PC-3 (cell line): ENCODE measurements at regions not wholly inside any gene's neighbourhood (a gene's known extent, or its start where the extent isn't known, plus 50 kb on each side); places are given as distances from the start of the nearest gene placed in this dataset.

Experiments
- ATAC-seq: fragments of 200-7000 bp; cut with Tn5 transposase; 2 replicates; pipeline ENCODE4 v1.9.1; 2020; ENCODE audit warnings: mild to moderate bottlenecking, moderate library complexity
- BruUV-seq: library from RNA; stranded (reverse); fragments of 400-500 nt; replicated peaks from 2 replicates; lab custom pipeline; 2021; lab: Mats Ljungman, UMichigan
- CTCF ChIA-PET: fragments of 300-600 bp; sonication (Branson Sonifier 250); formaldehyde crosslinking; loops from one replicate; lab custom pipeline; 2022; ENCODE audit warnings: antibody characterized with exemption; lab: Charles Lee
- POLR2A ChIA-PET: fragments of 300-600 bp; sonication (Branson Sonifier 250); formaldehyde crosslinking; loops from one replicate; lab custom pipeline; 2022; ENCODE audit warnings: antibody characterized with exemption; ENCODE audit not compliant: unreplicated experiment; lab: Charles Lee
- DNase-seq: peaks from one replicate; pipeline ENCODE4 v3.0.0-alpha.2; 2015
- H2AFZ ChIP-seq: fragments of 300-600 bp; sonication (generic); 2 replicates; pipeline ENCODE4 v1.6.0; 2016; ENCODE audit warnings: antibody characterized with exemption, low read length
- H3F3A ChIP-seq: fragments of 300-600 bp; sonication (generic); one replicate; pipeline ENCODE4 v1.6.0; 2017; ENCODE audit warnings: antibody characterized with exemption, low read length, control low read depth, mild to moderate bottlenecking; ENCODE audit not compliant: unreplicated experiment
- H3K27ac ChIP-seq: fragments of 300-600 bp; sonication (generic); 2 replicates; pipeline ENCODE4 v1.5.1; 2016; ENCODE audit warnings: mild to moderate bottlenecking, low read length
- H3K27me3 ChIP-seq: fragments of 300-600 bp; sonication (generic); 2 replicates; pipeline ENCODE4 v1.6.1; 2016; ENCODE audit warnings: low read length, mixed read lengths
- H3K36me3 ChIP-seq: fragments of 300-600 bp; sonication (generic); 2 replicates; pipeline ENCODE4 v1.6.1; 2016; ENCODE audit warnings: low read depth, mixed run types, low read length, mixed read lengths
- H3K4me1 ChIP-seq: fragments of 300-600 bp; sonication (generic); 2 replicates; pipeline ENCODE4 v1.5.1; 2016; ENCODE audit warnings: low read length; ENCODE audit not compliant: insufficient read depth
- H3K4me2 ChIP-seq: fragments of 300-600 bp; sonication (generic); 2 replicates; pipeline ENCODE4 v1.6.0; 2016; ENCODE audit warnings: low read length
- H3K4me3 ChIP-seq: fragments of 300-600 bp; sonication (generic); 2 replicates; pipeline ENCODE4 v1.5.1; 2016; ENCODE audit warnings: mild to moderate bottlenecking, low read length, mixed read lengths
- H3K79me2 ChIP-seq: fragments of 300-600 bp; sonication (generic); 2 replicates; pipeline ENCODE4 v1.6.1; 2017; ENCODE audit warnings: low read length, mixed read lengths
- H3K9ac ChIP-seq: fragments of 300-600 bp; sonication (generic); 2 replicates; pipeline ENCODE4 v1.6.0; 2016; ENCODE audit warnings: mild to moderate bottlenecking, low read length
- H3K9me2 ChIP-seq: fragments of 300-600 bp; sonication (generic); replicated peaks from 2 replicates; pipeline ENCODE4 v1.6.1; 2016; ENCODE audit warnings: mixed run types, low read length, mixed read lengths
- H3K9me3 ChIP-seq: fragments of 300-600 bp; sonication (generic); 2 replicates; pipeline ENCODE4 v1.6.1; 2016; ENCODE audit warnings: low read length, mixed read lengths
- H4K20me1 ChIP-seq: fragments of 300-600 bp; sonication (generic); 2 replicates; pipeline ENCODE4 v1.6.1; 2016; ENCODE audit warnings: low read length, mixed read lengths
- EZH2 ChIP-seq: fragments of 300-600 bp; sonication (generic); IDR thresholded peaks from one replicate; pipeline ENCODE4 v1.6.1; 2017; ENCODE audit warnings: antibody characterized with exemption, mild to moderate bottlenecking, low read length; ENCODE audit not compliant: unreplicated experiment
- EZH2phosphoT487 ChIP-seq: fragments of 300-600 bp; sonication (generic); IDR thresholded peaks from 2 replicates; pipeline ENCODE4 v1.6.1; 2018; ENCODE audit warnings: mild to moderate bottlenecking, antibody characterized with exemption, low read length, borderline replicate concordance
- intact Hi-C: fragments of 100-400 bp; cut with micrococcal nuclease; formaldehyde crosslinking; loops from 2 replicates; pipeline ENCODE4 v1.9.0; 2023
- TF ChIP-seq, protein P1 (sequence below): fragments of 300-600 bp; sonication (generic); conservative IDR thresholded peaks from 2 replicates; pipeline ENCODE4 v1.5.1; 2017; ENCODE audit warnings: antibody characterized with exemption, low read depth, mild to moderate bottlenecking, low read length

- no peaks in the 10 kb centered on the region for H3K9me2 ChIP-seq
- H4K20me1 ChIP-seq: no peaks in the 10 kb centered on the region
- H3K27me3 ChIP-seq: no peaks in the 10 kb centered on the region
- H3K4me3 ChIP-seq: no peak overlapping the region
- no peak overlapping the region for H3K4me2 ChIP-seq
- no peak overlapping the region for H2AFZ ChIP-seq
- BruUV-seq: no TSS peak
- H3K9ac ChIP-seq: no peak overlapping the region
- H3K79me2 ChIP-seq: no peaks in the 10 kb centered on the region
- H3K27ac ChIP-seq: no peak overlapping the region
- ChIA-PET CTCF (no interaction called here), POLR2A (no interaction called here)
- no peaks in the 10 kb centered on the region for H3K4me1 ChIP-seq
- intact Hi-C loops: no loop called here
- H3F3A ChIP-seq: no peaks in the 10 kb centered on the region
- no peaks in the 10 kb centered on the region for H3K9me3 ChIP-seq
- no peaks in the 10 kb centered on the region for H3K36me3 ChIP-seq
- TF ChIP-seq EZH2 (no peak), EZH2phosphoT487 (no peak)
- TF ChIP-seq, protein P1, sequence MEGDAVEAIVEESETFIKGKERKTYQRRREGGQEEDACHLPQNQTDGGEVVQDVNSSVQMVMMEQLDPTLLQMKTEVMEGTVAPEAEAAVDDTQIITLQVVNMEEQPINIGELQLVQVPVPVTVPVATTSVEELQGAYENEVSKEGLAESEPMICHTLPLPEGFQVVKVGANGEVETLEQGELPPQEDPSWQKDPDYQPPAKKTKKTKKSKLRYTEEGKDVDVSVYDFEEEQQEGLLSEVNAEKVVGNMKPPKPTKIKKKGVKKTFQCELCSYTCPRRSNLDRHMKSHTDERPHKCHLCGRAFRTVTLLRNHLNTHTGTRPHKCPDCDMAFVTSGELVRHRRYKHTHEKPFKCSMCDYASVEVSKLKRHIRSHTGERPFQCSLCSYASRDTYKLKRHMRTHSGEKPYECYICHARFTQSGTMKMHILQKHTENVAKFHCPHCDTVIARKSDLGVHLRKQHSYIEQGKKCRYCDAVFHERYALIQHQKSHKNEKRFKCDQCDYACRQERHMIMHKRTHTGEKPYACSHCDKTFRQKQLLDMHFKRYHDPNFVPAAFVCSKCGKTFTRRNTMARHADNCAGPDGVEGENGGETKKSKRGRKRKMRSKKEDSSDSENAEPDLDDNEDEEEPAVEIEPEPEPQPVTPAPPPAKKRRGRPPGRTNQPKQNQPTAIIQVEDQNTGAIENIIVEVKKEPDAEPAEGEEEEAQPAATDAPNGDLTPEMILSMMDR: no peak
- no peak for DNase-seq
- ATAC-seq: no peak
Measured at GRCh38 chr13:36516225-36516624, 83.9 kb downstream of the CCNA1 start.

GRCh38 chr13:36518707-36519106 is 86.4 kb downstream of the CCNA1 start:
- no peaks in the 10 kb centered on the region for H3K9me2 ChIP-seq
- POLR2A ChIA-PET: no interaction called here
- no TSS peak for BruUV-seq
- no peaks in the 10 kb centered on the region for H3K9me3 ChIP-seq
- ATAC-seq (no peak), DNase-seq (no peak)
- no peaks in the 10 kb centered on the region for H3K79me2 ChIP-seq
- H3K36me3 ChIP-seq: no peaks in the 10 kb centered on the region
- intact Hi-C loops: no loop called here
- no peaks in the 10 kb centered on the region for H3K4me1 ChIP-seq
- TF ChIP-seq, protein P1: no peak
- TF ChIP-seq EZH2 (no peak), EZH2phosphoT487 (no peak)
- H2AFZ ChIP-seq: no peak overlapping the region
- H4K20me1 ChIP-seq: no peaks in the 10 kb centered on the region
- no peak overlapping the region for H3K27ac ChIP-seq
- no peak overlapping the region for H3K4me3 ChIP-seq
- H3F3A ChIP-seq: no peaks in the 10 kb centered on the region
- CTCF ChIA-PET: no interaction called here
- H3K27me3 ChIP-seq: no peaks in the 10 kb centered on the region
- no peak overlapping the region for H3K4me2 ChIP-seq
- no peak overlapping the region for H3K9ac ChIP-seq

GRCh38 chr13:36519432-36519831 is 87.1 kb downstream of the CCNA1 start:
- no peak for DNase-seq
- intact Hi-C loops: no loop called here
- no peak overlapping the region for H3K9ac ChIP-seq
- no peaks in the 10 kb centered on the region for H4K20me1 ChIP-seq
- no peaks in the 10 kb centered on the region for H3K36me3 ChIP-seq
- no peaks in the 10 kb centered on the region for H3K4me1 ChIP-seq
- no peaks in the 10 kb centered on the region for H3K9me2 ChIP-seq
- TF ChIP-seq EZH2phosphoT487 (no peak), EZH2 (no peak)
- TF ChIP-seq, protein P1: no peak
- no peak overlapping the region for H3K4me3 ChIP-seq
- H3K9me3 ChIP-seq: no peaks in the 10 kb centered on the region
- H3K27me3 ChIP-seq: no peaks in the 10 kb centered on the region
- H3K4me2 ChIP-seq: no peak overlapping the region
- no peaks in the 10 kb centered on the region for H3K79me2 ChIP-seq
- H2AFZ ChIP-seq: no peak overlapping the region
- no peak for ATAC-seq
- ChIA-PET POLR2A (no interaction called here), CTCF (no interaction called here)
- no peak overlapping the region for H3K27ac ChIP-seq
- BruUV-seq: no TSS peak
- H3F3A ChIP-seq: no peaks in the 10 kb centered on the region
